Breast epithelium (tissue), 3 donors: ENCODE measurements at regions not wholly inside any gene's neighbourhood (a gene's known extent, or its start where the extent isn't known, plus 50 kb on each side); places are given as distances from the start of the nearest gene placed in this dataset.

Source experiments
- POLR2A ChIP-seq: fragments of 450-650 bp; IDR thresholded peaks from one replicate; pipeline ENCODE4 v1.6.1; 2016; ENCODE audit warnings: antibody characterized with exemption, mild to moderate bottlenecking, moderate library complexity
- POLR2AphosphoS5 ChIP-seq, 3 donors: sonication (generic); formaldehyde crosslinking; IDR thresholded peaks; one replicate each; pipeline ENCODE4 v1.6.1; 2017; ENCODE audit warnings: antibody characterized with exemption in 3 of 3
- TF ChIP-seq, protein P1 (sequence below), 3 donors: fragments of 450-650 bp; IDR thresholded peaks; one replicate each; pipeline ENCODE4 v1.5.1; 2016 to 2017; ENCODE audit warnings: antibody characterized with exemption in 3 of 3, mild to moderate bottlenecking in 3 of 3, moderate library complexity in 3 of 3

GRCh38 chr20:24111858-24112257, 123.3 kb upstream of the GGTLC1 start:
- TF ChIP-seq POLR2A (no peak), POLR2AphosphoS5 (IDR thresholded peaks at IDR 0.05) (no peak)
- TF ChIP-seq, protein P1, sequence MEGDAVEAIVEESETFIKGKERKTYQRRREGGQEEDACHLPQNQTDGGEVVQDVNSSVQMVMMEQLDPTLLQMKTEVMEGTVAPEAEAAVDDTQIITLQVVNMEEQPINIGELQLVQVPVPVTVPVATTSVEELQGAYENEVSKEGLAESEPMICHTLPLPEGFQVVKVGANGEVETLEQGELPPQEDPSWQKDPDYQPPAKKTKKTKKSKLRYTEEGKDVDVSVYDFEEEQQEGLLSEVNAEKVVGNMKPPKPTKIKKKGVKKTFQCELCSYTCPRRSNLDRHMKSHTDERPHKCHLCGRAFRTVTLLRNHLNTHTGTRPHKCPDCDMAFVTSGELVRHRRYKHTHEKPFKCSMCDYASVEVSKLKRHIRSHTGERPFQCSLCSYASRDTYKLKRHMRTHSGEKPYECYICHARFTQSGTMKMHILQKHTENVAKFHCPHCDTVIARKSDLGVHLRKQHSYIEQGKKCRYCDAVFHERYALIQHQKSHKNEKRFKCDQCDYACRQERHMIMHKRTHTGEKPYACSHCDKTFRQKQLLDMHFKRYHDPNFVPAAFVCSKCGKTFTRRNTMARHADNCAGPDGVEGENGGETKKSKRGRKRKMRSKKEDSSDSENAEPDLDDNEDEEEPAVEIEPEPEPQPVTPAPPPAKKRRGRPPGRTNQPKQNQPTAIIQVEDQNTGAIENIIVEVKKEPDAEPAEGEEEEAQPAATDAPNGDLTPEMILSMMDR (IDR thresholded peaks at IDR 0.05): no peak
